PC-9 (cell line): ENCODE measurements at regions not wholly inside any gene's neighbourhood (a gene's known extent, or its start where the extent isn't known, plus 50 kb on each side); places are given as distances from the start of the nearest gene placed in this dataset.
A peak's percentile ranks its signal among the peaks of the same experiment; 100 is the strongest.

ENCODE experiments used
- EZH2 ChIP-seq: fragments of 200-600 bp; sonication (generic); IDR thresholded peaks from 2 replicates; pipeline ENCODE4 v1.8.0; 2017; ENCODE audit warnings: antibody characterized with exemption, low read depth
- TF ChIP-seq, protein P1 (sequence below): fragments of 200-600 bp; sonication (generic); conservative IDR thresholded peaks from 2 replicates; pipeline ENCODE4 v1.6.1; 2017; ENCODE audit warnings: mixed run types, antibody characterized with exemption, mild to moderate bottlenecking, moderate library complexity

DNA sequence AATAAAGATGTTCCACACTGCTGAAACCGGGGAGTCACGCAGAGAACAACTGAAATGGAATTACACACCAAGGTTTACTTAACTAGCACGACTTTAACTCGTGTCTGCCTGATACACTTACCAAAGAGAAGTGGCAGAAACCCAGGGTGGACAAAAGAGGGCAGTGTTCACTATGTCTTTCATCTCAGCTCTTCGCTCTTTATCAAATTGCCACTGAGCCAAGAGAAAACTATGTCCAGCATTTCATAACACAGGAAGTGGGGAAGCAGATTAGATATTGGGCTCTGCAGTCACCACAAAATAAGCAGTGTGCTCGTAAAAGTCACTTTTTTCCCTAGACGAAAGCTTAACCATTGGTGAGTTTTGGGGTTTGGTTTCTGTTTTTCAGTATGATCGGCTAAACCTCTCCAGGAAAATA is 155.7 kb downstream of the CHIC2 start:
- TF ChIP-seq, protein P1, sequence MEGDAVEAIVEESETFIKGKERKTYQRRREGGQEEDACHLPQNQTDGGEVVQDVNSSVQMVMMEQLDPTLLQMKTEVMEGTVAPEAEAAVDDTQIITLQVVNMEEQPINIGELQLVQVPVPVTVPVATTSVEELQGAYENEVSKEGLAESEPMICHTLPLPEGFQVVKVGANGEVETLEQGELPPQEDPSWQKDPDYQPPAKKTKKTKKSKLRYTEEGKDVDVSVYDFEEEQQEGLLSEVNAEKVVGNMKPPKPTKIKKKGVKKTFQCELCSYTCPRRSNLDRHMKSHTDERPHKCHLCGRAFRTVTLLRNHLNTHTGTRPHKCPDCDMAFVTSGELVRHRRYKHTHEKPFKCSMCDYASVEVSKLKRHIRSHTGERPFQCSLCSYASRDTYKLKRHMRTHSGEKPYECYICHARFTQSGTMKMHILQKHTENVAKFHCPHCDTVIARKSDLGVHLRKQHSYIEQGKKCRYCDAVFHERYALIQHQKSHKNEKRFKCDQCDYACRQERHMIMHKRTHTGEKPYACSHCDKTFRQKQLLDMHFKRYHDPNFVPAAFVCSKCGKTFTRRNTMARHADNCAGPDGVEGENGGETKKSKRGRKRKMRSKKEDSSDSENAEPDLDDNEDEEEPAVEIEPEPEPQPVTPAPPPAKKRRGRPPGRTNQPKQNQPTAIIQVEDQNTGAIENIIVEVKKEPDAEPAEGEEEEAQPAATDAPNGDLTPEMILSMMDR, result peak; percentile 74
- TF ChIP-seq EZH2, result no peak
